Mesenchymal stem cell (in vitro differentiated cells and primary cell): ENCODE measurements at regions not wholly inside any gene's neighbourhood (a gene's known extent, or its start where the extent isn't known, plus 50 kb on each side); places are given as distances from the start of the nearest gene placed in this dataset.
A peak's percentile ranks its signal among the peaks of the same experiment; 100 is the strongest.

ENCODE experiments used
- DNase-seq: peaks from one replicate; pipeline ENCODE4 v3.0.0-alpha.2; 2013
- H2AFZ ChIP-seq: one replicate; pipeline ENCODE4 v1.6.1; 2013; ENCODE audit warnings: low read depth, mild to moderate bottlenecking, control low read depth, inconsistent platforms, low read length, moderate library complexity
- H2AK5ac ChIP-seq: 2 replicates; pipeline ENCODE4 v1.6.1; 2013; ENCODE audit warnings: low read length, moderate library complexity, mild to moderate bottlenecking, inconsistent platforms; ENCODE audit not compliant: severe bottlenecking
- H2BK120ac ChIP-seq: one replicate; pipeline ENCODE4 v1.6.1; 2013; ENCODE audit warnings: low read depth, mild to moderate bottlenecking, inconsistent platforms, low read length, moderate library complexity
- H2BK12ac ChIP-seq, 2 experiments: one replicate each; pipeline ENCODE4 v1.6.1; 2013; ENCODE audit warnings: inconsistent platforms in 2 of 2, low read length in 2 of 2, mild to moderate bottlenecking in 2 of 2, moderate library complexity in 2 of 2, control low read depth in 1 of 2
- H2BK15ac ChIP-seq: one replicate; pipeline ENCODE4 v1.6.1; 2013; ENCODE audit warnings: mild to moderate bottlenecking, low read depth, inconsistent platforms; ENCODE audit not compliant: poor library complexity, severe bottlenecking
- H2BK5ac ChIP-seq: 2 replicates; pipeline ENCODE4 v1.6.1; 2013; ENCODE audit warnings: low read depth, mild to moderate bottlenecking, low read length, control low read depth, inconsistent platforms; ENCODE audit not compliant: poor library complexity, severe bottlenecking
- H3K14ac ChIP-seq, 2 experiments: one replicate each; pipeline ENCODE4 v1.6.1; 2013; ENCODE audit warnings: inconsistent platforms in 2 of 2, low read length in 2 of 2, control low read depth in 1 of 2, mild to moderate bottlenecking in 1 of 2, moderate library complexity in 1 of 2
- H3K18ac ChIP-seq, 2 experiments: one replicate each; pipeline ENCODE4 v1.6.1; 2013; ENCODE audit warnings: inconsistent platforms in 2 of 2, low read length in 2 of 2, control low read depth in 1 of 2, low read depth in 1 of 2, mild to moderate bottlenecking in 1 of 2
- H3K23ac ChIP-seq, 2 experiments: one replicate each; pipeline ENCODE4 v1.6.1; 2013; ENCODE audit warnings: inconsistent platforms in 2 of 2, low read length in 2 of 2, mild to moderate bottlenecking in 2 of 2, moderate library complexity in 2 of 2, control low read depth in 1 of 2
- H3K27ac ChIP-seq: 2 replicates; pipeline ENCODE4 v1.5.1; 2013; ENCODE audit warnings: mild to moderate bottlenecking, moderate library complexity, low read length, control low read depth, inconsistent platforms; ENCODE audit not compliant: poor library complexity, severe bottlenecking
- H3K27me3 ChIP-seq, 2 experiments: 2 replicates each; pipeline versions ENCODE4 v1.6.1 to v1.7.0; 2013; ENCODE audit warnings: low read length in 2 of 2, mild to moderate bottlenecking in 2 of 2, moderate library complexity in 2 of 2, control low read depth in 1 of 2, inconsistent platforms in 1 of 2; ENCODE audit not compliant: control insufficient read depth in 1 of 2, insufficient read depth in 1 of 2
- H3K36me3 ChIP-seq, 2 experiments: 2 replicates each; pipeline versions ENCODE4 v1.6.1 to v1.7.0; 2013; ENCODE audit warnings: low read length in 2 of 2, control low read depth in 1 of 2, inconsistent platforms in 1 of 2, low read depth in 1 of 2, mild to moderate bottlenecking in 1 of 2; ENCODE audit not compliant: insufficient read depth in 2 of 2, control insufficient read depth in 1 of 2
- H3K4ac ChIP-seq, 2 experiments: one replicate each; pipeline ENCODE4 v1.6.1; 2013; ENCODE audit warnings: inconsistent platforms in 2 of 2, low read length in 2 of 2, mild to moderate bottlenecking in 2 of 2, moderate library complexity in 2 of 2, control low read depth in 1 of 2, low read depth in 1 of 2
- H3K4me1 ChIP-seq: 2 replicates; pipeline ENCODE4 v1.6.1; 2013; ENCODE audit warnings: low read depth, low read length, control low read depth; ENCODE audit not compliant: control insufficient read depth, insufficient read depth
- H3K4me2 ChIP-seq: 2 replicates; pipeline ENCODE4 v1.6.1; 2013; ENCODE audit warnings: low read length, mild to moderate bottlenecking, inconsistent platforms; ENCODE audit not compliant: poor library complexity, severe bottlenecking
- H3K4me3 ChIP-seq, 2 experiments: 2 replicates each; pipeline versions ENCODE4 v1.5.1 to v1.7.0; 2013; ENCODE audit warnings: low read length in 2 of 2, mild to moderate bottlenecking in 2 of 2, control low read depth in 1 of 2, low read depth in 1 of 2; ENCODE audit not compliant: insufficient read depth in 1 of 2
- H3K79me1 ChIP-seq: replicated peaks from 2 replicates; pipeline ENCODE4 v1.6.1; 2013; ENCODE audit warnings: mild to moderate bottlenecking, control low read depth, low read length, inconsistent platforms; ENCODE audit not compliant: poor library complexity, severe bottlenecking
- H3K9ac ChIP-seq: 2 replicates; pipeline ENCODE4 v1.7.0; 2013; ENCODE audit warnings: mild to moderate bottlenecking, low read length, moderate library complexity
- H3K9me3 ChIP-seq: 2 replicates; pipeline ENCODE4 v1.7.0; 2013; ENCODE audit warnings: mild to moderate bottlenecking, low read length; ENCODE audit not compliant: control insufficient read depth
- H4K8ac ChIP-seq: one replicate; pipeline ENCODE4 v1.6.1; 2013; ENCODE audit warnings: inconsistent platforms, mild to moderate bottlenecking, low read length, moderate library complexity
- H4K91ac ChIP-seq: one replicate; pipeline ENCODE4 v1.6.1; 2013; ENCODE audit warnings: mild to moderate bottlenecking, low read length, inconsistent platforms
- WGBS: methylation state at CpG from one replicate; pipeline ENCODE4 v1.1.7; 2013; ENCODE audit warnings: mixed read lengths; 5-methylcytosine and 5-hydroxymethylcytosine counted together

DNA sequence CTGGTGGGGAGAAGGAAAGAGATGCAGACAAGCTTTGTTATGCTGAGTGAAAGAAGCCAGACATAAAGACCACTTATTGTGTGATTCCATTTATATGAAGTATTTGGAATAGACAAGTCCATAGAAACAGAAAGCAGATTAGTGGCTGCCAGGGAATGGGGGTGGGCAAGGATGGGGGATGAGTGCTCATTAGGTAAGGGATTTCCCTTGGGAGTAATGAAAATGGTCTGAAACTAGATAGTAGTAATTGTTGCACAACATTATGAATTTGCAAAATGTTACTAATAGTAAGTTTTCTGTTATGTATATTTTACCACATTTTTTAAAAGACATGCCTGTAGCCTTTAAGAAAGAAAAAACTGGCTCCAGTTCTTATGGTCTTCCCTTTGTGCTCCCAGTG is 154.9 kb downstream of the LNPK start:
- Histone ChIP-seq H3K14ac (no peak overlapping the region), H3K36me3 (no peaks in the 10 kb centered on the region), H3K4me1 (no peaks in the 10 kb centered on the region), H4K8ac (no peak overlapping the region), H2AFZ (no peak overlapping the region), H2BK120ac (no peak overlapping the region), H2AK5ac (no peak overlapping the region), H3K27me3 (no peaks in the 10 kb centered on the region), H3K23ac (no peak overlapping the region), H3K18ac (no peak overlapping the region), H3K79me1 (no peaks in the 10 kb centered on the region), H3K9ac (no peak overlapping the region), H2BK12ac (no peak overlapping the region), H3K4me2 (no peak overlapping the region), H3K27ac (no peak overlapping the region), H2BK15ac (no peak overlapping the region), H3K4ac (no peak overlapping the region), H3K4me3 (no peak overlapping the region), H4K91ac (no peak overlapping the region), H3K9me3 (no peaks in the 10 kb centered on the region), H2BK5ac (no peak overlapping the region)
- DNase-seq: no peak

DNA sequence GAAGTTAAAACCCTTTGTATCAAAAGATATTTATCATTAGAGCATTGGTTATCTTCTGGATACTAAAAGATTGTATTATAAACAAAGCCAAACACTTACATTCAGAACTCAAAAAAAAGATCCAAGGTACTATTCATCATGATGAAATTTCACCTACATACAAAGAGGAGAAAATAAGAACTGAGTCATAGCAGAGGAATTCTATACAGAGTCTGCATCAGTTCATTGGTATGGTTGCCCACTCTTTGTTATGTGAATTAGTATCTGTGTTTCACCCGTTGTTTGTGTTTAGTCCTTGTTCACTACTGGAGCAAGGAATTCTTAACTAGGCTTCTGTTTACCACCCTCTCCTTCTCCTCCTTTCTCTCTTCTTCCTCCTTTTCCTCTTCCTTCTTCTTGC is 157.9 kb downstream of the LNPK start:
- WGBS: no CpG with 5 or more reads among the region's 1 CpG
- H3K27ac ChIP-seq: no peak overlapping the region
- H2AK5ac ChIP-seq: no peak overlapping the region
- no peaks in the 10 kb centered on the region for H3K36me3 ChIP-seq
- no peak overlapping the region for H3K4ac ChIP-seq
- no peaks in the 10 kb centered on the region for H3K27me3 ChIP-seq
- H2BK120ac ChIP-seq: no peak overlapping the region
- H2AFZ ChIP-seq: no peak overlapping the region
- H3K4me2 ChIP-seq: no peak overlapping the region
- peak; percentile 46 for DNase-seq
- H4K8ac ChIP-seq: no peak overlapping the region
- no peak overlapping the region for H4K91ac ChIP-seq
- no peak overlapping the region for H3K9ac ChIP-seq
- no peaks in the 10 kb centered on the region for H3K4me1 ChIP-seq
- H3K23ac ChIP-seq: no peak overlapping the region
- no peak overlapping the region for H3K14ac ChIP-seq
- no peak overlapping the region for H2BK5ac ChIP-seq
- no peaks in the 10 kb centered on the region for H3K9me3 ChIP-seq
- no peak overlapping the region for H2BK15ac ChIP-seq
- no peak overlapping the region for H3K4me3 ChIP-seq
- no peak overlapping the region for H3K18ac ChIP-seq
- no peaks in the 10 kb centered on the region for H3K79me1 ChIP-seq
- H2BK12ac ChIP-seq: no peak overlapping the region

DNA sequence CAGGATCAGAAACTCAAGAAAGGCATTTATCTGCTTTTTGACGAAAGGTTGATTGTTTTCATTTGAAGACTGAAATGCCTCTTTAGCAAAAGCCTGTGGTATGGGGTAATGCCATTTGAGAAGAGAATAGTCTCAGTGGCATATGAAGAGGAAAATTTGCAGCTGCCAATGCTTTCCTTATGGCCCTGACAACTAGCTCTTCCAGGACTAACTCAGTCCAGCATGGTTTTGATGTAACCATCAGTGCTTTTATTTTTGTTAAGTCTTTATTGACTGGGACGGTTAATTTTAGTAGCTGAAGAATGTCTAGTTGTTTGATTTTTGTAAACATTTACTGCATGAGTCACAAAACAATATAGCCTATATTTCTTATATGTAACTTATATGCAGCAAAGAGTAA is 158.4 kb downstream of the LNPK start:
- Histone ChIP-seq H2BK12ac (no peak overlapping the region), H2BK120ac (no peak overlapping the region), H4K91ac (no peak overlapping the region), H2BK5ac (no peak overlapping the region), H3K79me1 (no peaks in the 10 kb centered on the region), H3K14ac (no peak overlapping the region), H3K4me1 (no peaks in the 10 kb centered on the region), H3K27me3 (no peaks in the 10 kb centered on the region), H3K4me2 (no peak overlapping the region), H3K4me3 (no peak overlapping the region), H4K8ac (no peak overlapping the region), H3K9ac (no peak overlapping the region), H2AK5ac (no peak overlapping the region), H3K23ac (no peak overlapping the region), H3K9me3 (no peaks in the 10 kb centered on the region), H3K18ac (no peak overlapping the region), H2AFZ (no peak overlapping the region), H3K36me3 (no peaks in the 10 kb centered on the region), H2BK15ac (no peak overlapping the region), H3K4ac (no peak overlapping the region), H3K27ac (no peak overlapping the region)
- peak; percentile 20 for DNase-seq
- 52% methylated on average over 1 of the region's 2 CpGs for WGBS

DNA sequence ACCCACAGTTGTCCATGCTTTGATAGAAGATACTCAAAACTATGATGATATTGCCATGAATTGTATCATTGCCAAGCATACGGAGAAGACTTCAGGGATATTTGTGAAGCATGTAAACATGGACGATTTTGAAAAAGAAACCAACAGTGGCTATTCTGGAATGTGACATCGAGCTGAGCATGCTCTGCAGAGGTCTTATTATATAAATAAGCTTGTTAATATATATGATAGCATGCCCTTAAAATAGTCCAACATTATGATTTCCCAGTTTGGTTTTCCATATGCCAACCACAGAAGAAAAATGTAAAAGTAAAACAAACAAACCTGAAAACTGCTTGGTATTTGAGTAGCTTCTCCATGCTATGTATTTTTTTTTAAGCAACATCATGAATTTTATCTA is 159.1 kb downstream of the LNPK start:
- no peak overlapping the region for H3K4me2 ChIP-seq
- no peak overlapping the region for H2BK15ac ChIP-seq
- H3K4ac ChIP-seq: no peak overlapping the region
- peak; percentile 24 for DNase-seq
- 67% methylated on average over 1 of the region's 3 CpGs for WGBS
- H2AFZ ChIP-seq: no peak overlapping the region
- no peak overlapping the region for H4K8ac ChIP-seq
- H3K79me1 ChIP-seq: no peaks in the 10 kb centered on the region
- H3K14ac ChIP-seq: no peak overlapping the region
- no peak overlapping the region for H2BK120ac ChIP-seq
- H3K27ac ChIP-seq: no peak overlapping the region
- no peak overlapping the region for H2AK5ac ChIP-seq
- H3K4me1 ChIP-seq: no peaks in the 10 kb centered on the region
- H3K23ac ChIP-seq: no peak overlapping the region
- no peaks in the 10 kb centered on the region for H3K27me3 ChIP-seq
- no peak overlapping the region for H4K91ac ChIP-seq
- no peak overlapping the region for H3K4me3 ChIP-seq
- no peak overlapping the region for H3K18ac ChIP-seq
- no peak overlapping the region for H3K9ac ChIP-seq
- no peaks in the 10 kb centered on the region for H3K9me3 ChIP-seq
- H2BK5ac ChIP-seq: no peak overlapping the region
- H2BK12ac ChIP-seq: no peak overlapping the region
- H3K36me3 ChIP-seq: no peaks in the 10 kb centered on the region
